ENCODE measurements at regions not wholly inside any gene's neighbourhood (a gene's known extent, or its start where the extent isn't known, plus 50 kb on each side); places are given as distances from the start of the nearest gene placed in this dataset.

GRCh38 chr1:48071513-48071912, 74.3 kb upstream of the TRABD2B start:
- no peak for TF ChIP-seq MYC (IDR thresholded peaks at IDR 0.05; ENCODE audit: low read depth, low read length)
- no peak for TF ChIP-seq EZH2 (IDR thresholded peaks at IDR 0.05; ENCODE audit: borderline replicate concordance, low read depth, low read length, severe bottlenecking)

All from endothelial cell of umbilical vein (primary cell).